NK-92 treated with Interleukin-12 subunit alpha and Interleukin-12 subunit beta, amount 100 ng/mL, for 24 hours (cell line): ENCODE measurements at regions not wholly inside any gene's neighbourhood (a gene's known extent, or its start where the extent isn't known, plus 50 kb on each side); places are given as distances from the start of the nearest gene placed in this dataset.
A peak's percentile ranks its signal among the peaks of the same experiment; 100 is the strongest.
"Not testable (repeated sequence)": the region's sequence is repeated elsewhere in the genome, so short reads cannot be mapped to it uniquely, and the experiment has no call there.

Experiments used
- DNase-seq: peaks from one replicate; lab custom pipeline; 2025; lab: John Stamatoyannopoulos, UW

- DNase-seq: no peak
Measured at GRCh38 chr11:129637983-129638776, 177.5 kb upstream of the TMEM45B start.

GRCh38 chr11:129639300-129639699, 176.3 kb upstream of the TMEM45B start:
- DNase-seq: no peak

GRCh38 chr11:129640671-129641070, 175.0 kb upstream of the TMEM45B start:
- no peak for DNase-seq

GRCh38 chr11:129643031-129643721, 172.5 kb upstream of the TMEM45B start:
- DNase-seq: peak; percentile 26

GRCh38 chr11:129644326-129644725, 171.3 kb upstream of the TMEM45B start:
- DNase-seq: no peak

- no peak for DNase-seq
Measured at GRCh38 chr11:129645943-129646342, 169.7 kb upstream of the TMEM45B start.

- not testable (repeated sequence) for DNase-seq
Measured at GRCh38 chr11:129650044-129650443, 165.6 kb upstream of the TMEM45B start.

- DNase-seq: no peak
Measured at GRCh38 chr11:129652835-129653234, 162.8 kb upstream of the TMEM45B start.

GRCh38 chr11:129655247-129655832, 160.3 kb upstream of the TMEM45B start:
- DNase-seq: no peak

GRCh38 chr11:129657866-129658525, 157.7 kb upstream of the TMEM45B start:
- no peak for DNase-seq

GRCh38 chr11:129658526-129658867, 157.2 kb upstream of the TMEM45B start:
- DNase-seq: no peak

GRCh38 chr11:129680907-129681306, 134.7 kb upstream of the TMEM45B start:
- no peak for DNase-seq

- no peak for DNase-seq
Measured at GRCh38 chr11:129681344-129682114, 134.1 kb upstream of the TMEM45B start.

GRCh38 chr11:129686269-129686668, 129.4 kb upstream of the TMEM45B start:
- no peak for DNase-seq

- DNase-seq: no peak
Measured at GRCh38 chr11:129691142-129691541, 124.5 kb upstream of the TMEM45B start.

- DNase-seq: no peak
Measured at GRCh38 chr11:129694538-129694937, 121.1 kb upstream of the TMEM45B start.

GRCh38 chr11:129694966-129695365, 120.7 kb upstream of the TMEM45B start:
- no peak for DNase-seq

GRCh38 chr11:129695571-129696308, 119.9 kb upstream of the TMEM45B start:
- DNase-seq: peak; percentile 50

- no peak for DNase-seq
Measured at GRCh38 chr11:129696309-129696989, 119.2 kb upstream of the TMEM45B start.

- no peak for DNase-seq
Measured at GRCh38 chr11:129698212-129698611, 117.4 kb upstream of the TMEM45B start.
